Mesothelial cell of epicardium (in vitro differentiated cells): ENCODE measurements at regions not wholly inside any gene's neighbourhood (a gene's known extent, or its start where the extent isn't known, plus 50 kb on each side); places are given as distances from the start of the nearest gene placed in this dataset.
A peak's percentile ranks its signal among the peaks of the same experiment; 100 is the strongest.

Experiments used
- DNase-seq, 2 experiments: peaks; one replicate each; pipeline ENCODE4 v3.0.0; 2021; ENCODE audit warnings: low spot score in 2 of 2; ENCODE audit not compliant: unreplicated experiment in 2 of 2
- H3K27ac Mint-ChIP-seq: 2 replicates; pipeline ENCODE4 v1.8.0; 2021; ENCODE audit warnings: mixed read lengths
- H3K27me3 Mint-ChIP-seq: 2 replicates; pipeline ENCODE4 v1.8.0; 2021; ENCODE audit warnings: low read depth, mixed read lengths
- H3K36me3 Mint-ChIP-seq: 2 replicates; pipeline ENCODE4 v1.8.0; 2021; ENCODE audit warnings: mixed read lengths
- H3K4me1 Mint-ChIP-seq: 2 replicates; pipeline ENCODE4 v1.8.0; 2021; ENCODE audit warnings: mixed read lengths
- H3K4me3 Mint-ChIP-seq: 2 replicates; pipeline ENCODE4 v1.8.0; 2021; ENCODE audit warnings: mild to moderate bottlenecking, moderate library complexity, mixed read lengths
- H3K9me3 Mint-ChIP-seq: 2 replicates; pipeline ENCODE4 v1.8.0; 2021; ENCODE audit warnings: mixed read lengths
- TF ChIP-seq, protein P1 (sequence below): fragments of 200-600 bp; sonication (generic); IDR thresholded peaks from one replicate; pipeline ENCODE4 v1.5.0; 2021; ENCODE audit warnings: antibody characterized with exemption; ENCODE audit not compliant: unreplicated experiment

DNA sequence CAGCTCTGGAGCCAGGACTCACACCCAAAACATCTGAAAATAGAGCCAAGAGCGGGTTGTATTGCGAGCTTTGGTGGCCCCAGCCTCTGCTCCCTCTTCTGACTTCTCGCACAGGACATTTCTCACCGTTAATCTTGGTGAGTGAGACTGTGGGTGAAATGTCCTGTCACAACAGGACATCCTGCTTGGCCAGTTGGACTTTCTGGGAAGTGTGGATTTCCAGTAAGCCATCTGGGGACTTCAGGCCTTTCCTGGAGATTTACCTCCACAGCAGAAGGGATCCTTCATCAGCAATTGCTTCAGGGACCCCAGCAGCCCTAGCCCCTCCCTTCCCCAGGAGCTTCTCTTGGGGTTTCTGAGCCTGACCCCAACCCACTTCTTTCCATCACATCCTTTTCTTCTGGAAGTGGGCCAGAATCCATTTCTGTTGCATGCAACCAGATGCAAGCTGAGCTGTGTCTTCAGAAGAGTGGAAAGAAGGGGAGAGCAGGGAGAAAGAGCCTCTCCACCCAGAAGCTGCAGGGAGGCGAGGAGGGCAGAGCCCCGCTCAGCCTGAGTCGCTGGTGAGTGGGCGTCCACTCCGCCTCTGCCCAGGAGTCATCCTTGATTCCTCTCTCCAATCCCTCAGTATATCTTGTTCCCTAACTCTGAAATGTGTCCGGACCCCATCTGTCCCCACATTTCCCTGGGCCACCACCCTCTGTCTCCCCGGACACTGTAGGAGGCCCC, 50.3 kb upstream of the GADD45G start:
- Mint-ChIP-seq H3K27ac (no peak overlapping the region), H3K9me3 (no peaks in the 10 kb centered on the region), H3K4me3 (no peak overlapping the region), H3K36me3 (no peaks in the 10 kb centered on the region), H3K4me1 (no peaks in the 10 kb centered on the region), H3K27me3 (peaks cover 30% of the 10 kb centered on the region)
- DNase-seq, result no peak
- TF ChIP-seq, protein P1, sequence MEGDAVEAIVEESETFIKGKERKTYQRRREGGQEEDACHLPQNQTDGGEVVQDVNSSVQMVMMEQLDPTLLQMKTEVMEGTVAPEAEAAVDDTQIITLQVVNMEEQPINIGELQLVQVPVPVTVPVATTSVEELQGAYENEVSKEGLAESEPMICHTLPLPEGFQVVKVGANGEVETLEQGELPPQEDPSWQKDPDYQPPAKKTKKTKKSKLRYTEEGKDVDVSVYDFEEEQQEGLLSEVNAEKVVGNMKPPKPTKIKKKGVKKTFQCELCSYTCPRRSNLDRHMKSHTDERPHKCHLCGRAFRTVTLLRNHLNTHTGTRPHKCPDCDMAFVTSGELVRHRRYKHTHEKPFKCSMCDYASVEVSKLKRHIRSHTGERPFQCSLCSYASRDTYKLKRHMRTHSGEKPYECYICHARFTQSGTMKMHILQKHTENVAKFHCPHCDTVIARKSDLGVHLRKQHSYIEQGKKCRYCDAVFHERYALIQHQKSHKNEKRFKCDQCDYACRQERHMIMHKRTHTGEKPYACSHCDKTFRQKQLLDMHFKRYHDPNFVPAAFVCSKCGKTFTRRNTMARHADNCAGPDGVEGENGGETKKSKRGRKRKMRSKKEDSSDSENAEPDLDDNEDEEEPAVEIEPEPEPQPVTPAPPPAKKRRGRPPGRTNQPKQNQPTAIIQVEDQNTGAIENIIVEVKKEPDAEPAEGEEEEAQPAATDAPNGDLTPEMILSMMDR, result no peak

DNA sequence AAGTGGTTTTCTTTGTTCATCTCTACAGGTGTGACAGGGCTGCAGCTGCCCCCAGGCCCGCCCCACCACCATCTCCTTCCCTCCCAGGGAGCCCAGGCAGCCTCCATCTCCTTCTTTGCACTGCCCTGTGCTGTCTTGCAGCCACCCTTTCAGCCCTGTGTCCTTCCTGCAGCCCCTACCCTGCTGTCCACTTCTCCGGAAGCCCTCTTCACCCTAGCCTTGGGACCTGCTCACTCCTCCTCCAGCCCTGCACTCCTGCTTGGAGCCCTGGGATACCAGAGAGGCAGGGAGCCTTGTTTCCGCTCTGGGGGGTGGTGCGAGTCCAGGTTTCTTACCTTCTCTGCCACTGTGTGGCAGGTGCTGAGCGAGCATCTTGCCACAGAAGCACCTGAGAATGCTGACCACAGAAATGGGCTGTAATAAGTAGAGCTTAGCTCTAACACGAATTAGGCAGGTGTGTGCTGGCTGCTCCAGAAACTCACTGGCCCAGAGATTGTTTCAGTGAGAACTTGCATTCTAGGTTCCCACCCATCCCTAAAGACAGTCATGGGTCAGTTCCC, 51.3 kb upstream of the GADD45G start:
- H3K27me3 Mint-ChIP-seq, result peaks cover 32% of the 10 kb centered on the region
- H3K9me3 Mint-ChIP-seq, result no peaks in the 10 kb centered on the region
- H3K4me3 Mint-ChIP-seq, result no peak overlapping the region
- no peaks in the 10 kb centered on the region for H3K36me3 Mint-ChIP-seq
- no peaks in the 10 kb centered on the region for H3K4me1 Mint-ChIP-seq
- TF ChIP-seq, protein P1, result no peak
- H3K27ac Mint-ChIP-seq, result no peak overlapping the region
- DNase-seq, result no peak

DNA sequence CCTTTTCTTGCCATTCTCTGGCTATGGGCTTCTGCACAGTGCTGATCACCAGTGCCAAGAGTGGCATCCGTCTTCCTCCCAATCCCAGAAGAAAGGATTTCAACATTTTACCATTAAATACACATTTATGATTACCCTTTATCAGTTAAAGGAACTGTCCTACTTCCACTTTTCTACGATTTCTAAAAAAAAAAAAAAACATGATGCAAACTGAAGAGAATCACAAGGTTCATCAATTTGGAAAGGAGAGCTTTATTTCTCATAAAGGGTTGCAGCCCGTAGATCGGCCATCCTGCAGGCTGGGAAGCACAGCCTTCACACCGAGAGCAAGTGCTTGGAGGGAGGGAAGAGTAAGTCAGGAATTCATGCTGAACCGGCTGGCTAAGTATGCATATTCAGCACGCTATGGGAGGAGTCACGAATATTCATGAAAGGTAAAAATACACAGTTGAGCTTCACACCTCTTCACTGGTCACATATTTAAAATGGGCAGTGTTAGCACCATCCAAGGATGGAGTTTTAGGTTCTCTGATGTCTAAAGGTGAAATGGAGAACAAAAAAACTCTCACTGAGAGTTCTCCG, 52.5 kb upstream of the SEMA4D start:
- Mint-ChIP-seq H3K4me3 (no peak overlapping the region), H3K36me3 (no peaks in the 10 kb centered on the region), H3K9me3 (peaks cover 10% of the 10 kb centered on the region), H3K27ac (no peak overlapping the region), H3K27me3 (peaks cover 31% of the 10 kb centered on the region), H3K4me1 (no peaks in the 10 kb centered on the region)
- no peak for DNase-seq
- TF ChIP-seq, protein P1, result no peak

DNA sequence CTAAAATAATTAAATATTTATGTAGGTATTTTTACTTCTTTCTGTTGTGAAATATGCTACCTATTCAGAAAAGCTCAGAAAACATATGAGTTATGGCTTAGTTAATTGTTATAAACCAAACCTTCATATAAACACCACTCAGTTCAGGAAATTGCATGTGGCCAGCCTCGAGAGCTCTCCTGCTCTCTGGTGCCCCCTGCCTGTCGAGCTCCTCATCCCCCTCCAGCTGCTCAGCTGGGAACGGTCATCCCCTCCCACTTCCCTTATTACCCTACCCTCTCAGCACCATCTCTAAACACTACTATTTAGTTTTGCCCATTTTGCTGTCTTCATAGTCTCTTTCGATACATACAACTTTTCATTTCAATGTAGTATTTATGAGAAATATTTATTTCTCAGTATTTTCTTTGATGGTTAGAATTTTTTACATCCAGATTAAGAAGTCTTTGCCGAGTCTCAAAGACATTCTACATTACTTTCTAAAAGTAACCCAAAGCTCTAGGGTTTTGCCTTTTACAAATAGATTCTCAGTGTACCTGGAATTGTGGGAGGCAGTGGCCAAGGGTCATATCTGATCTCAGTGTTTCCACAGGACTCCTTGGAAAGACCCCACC, 51.2 kb upstream of the SEMA4D start:
- DNase-seq, result peak; percentile 42 to 83

DNA sequence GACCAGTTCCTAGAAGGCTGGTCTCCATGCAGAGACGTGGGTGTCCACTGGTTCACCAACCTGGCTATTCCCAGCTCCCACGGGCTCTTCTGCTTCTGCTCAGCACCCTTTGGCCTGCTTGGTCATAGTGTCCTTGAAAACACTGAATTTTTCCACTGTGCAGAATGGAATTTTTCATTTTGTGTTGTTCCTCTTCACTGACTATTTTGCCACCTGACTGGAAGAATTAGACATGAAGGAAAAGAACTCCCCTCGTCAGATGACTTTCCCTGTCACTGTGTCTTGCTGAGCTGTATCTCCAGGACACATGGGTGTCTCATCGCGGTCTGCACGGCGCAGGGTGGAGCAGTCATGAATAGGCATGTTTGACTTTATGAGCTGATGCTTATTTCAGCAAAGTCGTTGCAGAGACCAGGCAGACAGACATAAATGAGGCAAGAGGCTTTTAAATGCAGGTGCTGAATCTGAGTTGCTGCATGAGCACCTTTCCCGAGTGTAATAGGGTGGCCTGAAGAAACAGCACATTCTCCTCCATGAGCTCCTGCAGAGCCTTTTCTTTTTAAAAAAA, 50.2 kb upstream of the SEMA4D start:
- Mint-ChIP-seq H3K27ac (no peak overlapping the region), H3K4me1 (no peaks in the 10 kb centered on the region), H3K36me3 (no peaks in the 10 kb centered on the region), H3K4me3 (no peak overlapping the region), H3K27me3 (peaks cover 19% of the 10 kb centered on the region), H3K9me3 (peaks cover 16% of the 10 kb centered on the region)
- no peak for DNase-seq
- TF ChIP-seq, protein P1, result no peak

More for the DNA sequence above, 51.2 kb upstream of the SEMA4D start:
- no peaks in the 10 kb centered on the region for H3K4me1 Mint-ChIP-seq
- H3K36me3 Mint-ChIP-seq, result no peaks in the 10 kb centered on the region
- peaks cover 25% of the 10 kb centered on the region for H3K27me3 Mint-ChIP-seq
- peaks cover 16% of the 10 kb centered on the region for H3K9me3 Mint-ChIP-seq
- H3K27ac Mint-ChIP-seq, result no peak overlapping the region
- TF ChIP-seq, protein P1, result peak; percentile 72
- H3K4me3 Mint-ChIP-seq, result no peak overlapping the region
